ENCODE measurements at regions not wholly inside any gene's neighbourhood (a gene's known extent, or its start where the extent isn't known, plus 50 kb on each side); places are given as distances from the start of the nearest gene placed in this dataset.

DNA sequence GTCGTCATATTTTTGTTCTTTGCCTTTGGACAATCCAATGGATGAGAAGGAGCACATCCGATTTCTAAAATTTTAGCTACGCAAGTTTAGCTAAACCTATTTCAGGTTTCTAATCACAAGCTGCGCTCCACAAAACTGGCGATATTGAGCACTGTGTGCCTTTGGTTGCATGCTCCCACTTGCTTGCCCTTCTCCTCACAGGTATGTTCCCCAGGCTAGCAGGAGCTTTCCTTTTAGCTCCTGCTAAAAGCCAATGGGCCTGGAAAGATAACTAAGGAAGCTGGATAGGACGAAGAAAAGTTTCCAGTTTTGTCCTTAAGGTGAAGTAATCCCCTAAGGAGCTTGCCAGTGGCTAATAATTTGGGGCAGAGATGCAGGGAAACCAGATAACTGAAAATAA, 975.2 kb downstream of the FSTL5 start:
- WGBS (ENCODE audit: low lambda C conversion rate, missing lambda C conversion rate) = 93% methylated on average over 6 of the region's 6 CpGs
- Histone ChIP-seq H3K79me2 (no peaks in the 10 kb centered on the region), H3K4me1 (ENCODE audit: insufficient read depth) (no peaks in the 10 kb centered on the region), H3K36me3 (replicated peaks; ENCODE audit: insufficient read depth, low read depth) (no peaks in the 10 kb centered on the region), H3K9me3 (ENCODE audit: low read depth) (no peaks in the 10 kb centered on the region), H3K27ac (no peak overlapping the region), H3K4me2 (no peak overlapping the region), H3K4me3 (no peak overlapping the region), H3K9me2 (replicated peaks; ENCODE audit: insufficient read depth) (no peaks in the 10 kb centered on the region), H3K27me3 (no peaks in the 10 kb centered on the region), H2AFZ (no peak overlapping the region), H4K20me1 (ENCODE audit: insufficient read depth, poor library complexity, severe bottlenecking) (no peaks in the 10 kb centered on the region)
- TF ChIP-seq EZH2 (IDR thresholded peaks at IDR 0.05; ENCODE audit: borderline replicate concordance) = no peak
- TF ChIP-seq, protein P1, sequence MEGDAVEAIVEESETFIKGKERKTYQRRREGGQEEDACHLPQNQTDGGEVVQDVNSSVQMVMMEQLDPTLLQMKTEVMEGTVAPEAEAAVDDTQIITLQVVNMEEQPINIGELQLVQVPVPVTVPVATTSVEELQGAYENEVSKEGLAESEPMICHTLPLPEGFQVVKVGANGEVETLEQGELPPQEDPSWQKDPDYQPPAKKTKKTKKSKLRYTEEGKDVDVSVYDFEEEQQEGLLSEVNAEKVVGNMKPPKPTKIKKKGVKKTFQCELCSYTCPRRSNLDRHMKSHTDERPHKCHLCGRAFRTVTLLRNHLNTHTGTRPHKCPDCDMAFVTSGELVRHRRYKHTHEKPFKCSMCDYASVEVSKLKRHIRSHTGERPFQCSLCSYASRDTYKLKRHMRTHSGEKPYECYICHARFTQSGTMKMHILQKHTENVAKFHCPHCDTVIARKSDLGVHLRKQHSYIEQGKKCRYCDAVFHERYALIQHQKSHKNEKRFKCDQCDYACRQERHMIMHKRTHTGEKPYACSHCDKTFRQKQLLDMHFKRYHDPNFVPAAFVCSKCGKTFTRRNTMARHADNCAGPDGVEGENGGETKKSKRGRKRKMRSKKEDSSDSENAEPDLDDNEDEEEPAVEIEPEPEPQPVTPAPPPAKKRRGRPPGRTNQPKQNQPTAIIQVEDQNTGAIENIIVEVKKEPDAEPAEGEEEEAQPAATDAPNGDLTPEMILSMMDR (IDR thresholded peaks at IDR 0.05; ENCODE audit: poor library complexity) = no peak
- TF ChIP-seq EZH2phosphoT487 (IDR thresholded peaks at IDR 0.05; ENCODE audit: low read depth, severe bottlenecking, unreplicated experiment) = no peak
- DNase-seq (ENCODE audit: low spot score) = no peak

DNA sequence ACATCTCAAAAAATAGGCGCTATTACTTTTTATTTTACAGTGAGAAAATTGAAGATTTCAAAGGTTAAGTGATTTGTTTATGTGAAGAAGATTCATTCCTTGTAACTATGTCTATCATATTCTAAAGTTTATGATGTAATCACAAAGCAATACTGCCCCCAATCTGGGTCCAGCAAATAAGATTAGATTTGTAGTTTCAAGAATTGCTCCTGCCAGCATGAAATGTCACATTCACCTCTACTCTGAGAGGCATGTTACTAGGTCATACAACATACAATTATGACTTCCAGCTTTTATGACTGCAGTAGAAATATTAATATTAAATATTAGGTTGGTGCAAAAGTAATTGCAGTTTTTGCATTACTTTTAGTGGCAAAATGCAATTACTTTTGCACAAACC, 976.2 kb downstream of the FSTL5 start:
- H3K4me3 ChIP-seq = no peak overlapping the region
- H3K4me2 ChIP-seq = no peak overlapping the region
- no peak for DNase-seq (ENCODE audit: low spot score)
- no peaks in the 10 kb centered on the region for H3K79me2 ChIP-seq
- TF ChIP-seq, protein P1 (IDR thresholded peaks at IDR 0.05; ENCODE audit: poor library complexity) = no peak
- TF ChIP-seq EZH2 (IDR thresholded peaks at IDR 0.05; ENCODE audit: borderline replicate concordance) (no peak), EZH2phosphoT487 (IDR thresholded peaks at IDR 0.05; ENCODE audit: low read depth, severe bottlenecking, unreplicated experiment) (no peak)
- H3K27ac ChIP-seq = no peak overlapping the region
- no peaks in the 10 kb centered on the region for H3K27me3 ChIP-seq
- no peaks in the 10 kb centered on the region for H3K36me3 ChIP-seq (replicated peaks; ENCODE audit: insufficient read depth, low read depth)
- H3K4me1 ChIP-seq (ENCODE audit: insufficient read depth) = no peaks in the 10 kb centered on the region
- H3K9me2 ChIP-seq (replicated peaks; ENCODE audit: insufficient read depth) = no peaks in the 10 kb centered on the region
- no peaks in the 10 kb centered on the region for H3K9me3 ChIP-seq (ENCODE audit: low read depth)
- 85% methylated on average over 1 of the region's 1 CpG for WGBS (ENCODE audit: low lambda C conversion rate, missing lambda C conversion rate)
- H4K20me1 ChIP-seq (ENCODE audit: insufficient read depth, poor library complexity, severe bottlenecking) = no peaks in the 10 kb centered on the region
- no peak overlapping the region for H2AFZ ChIP-seq

DNA sequence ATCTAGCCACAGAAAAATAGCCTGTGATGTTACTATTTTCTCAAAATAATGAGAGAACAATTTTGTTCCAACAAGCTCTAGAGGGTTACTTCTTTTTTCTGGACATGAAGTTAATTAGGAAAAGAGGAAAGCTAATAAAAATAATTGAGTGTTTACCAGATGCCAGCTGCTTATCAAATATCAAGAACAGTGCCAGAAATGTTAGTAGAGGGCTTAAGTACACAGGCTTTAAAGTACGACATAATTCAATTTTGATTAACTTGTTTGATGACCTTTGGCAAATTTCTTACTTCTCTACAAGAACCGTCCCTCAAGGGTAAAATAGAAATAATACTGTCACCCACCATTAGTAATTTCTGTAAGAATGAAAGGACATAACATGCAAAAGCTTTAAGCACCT, 977.0 kb downstream of the FSTL5 start:
- no peaks in the 10 kb centered on the region for H3K9me3 ChIP-seq (ENCODE audit: low read depth)
- no peak for DNase-seq (ENCODE audit: low spot score)
- TF ChIP-seq, protein P1 (IDR thresholded peaks at IDR 0.05; ENCODE audit: poor library complexity) = no peak
- no peak for TF ChIP-seq EZH2 (IDR thresholded peaks at IDR 0.05; ENCODE audit: borderline replicate concordance)
- TF ChIP-seq EZH2phosphoT487 (IDR thresholded peaks at IDR 0.05; ENCODE audit: low read depth, severe bottlenecking, unreplicated experiment) = no peak
- no peak overlapping the region for H3K4me3 ChIP-seq
- no peaks in the 10 kb centered on the region for H4K20me1 ChIP-seq (ENCODE audit: insufficient read depth, poor library complexity, severe bottlenecking)
- H3K4me2 ChIP-seq = no peak overlapping the region
- H3K9me2 ChIP-seq (replicated peaks; ENCODE audit: insufficient read depth) = no peaks in the 10 kb centered on the region
- H2AFZ ChIP-seq = no peak overlapping the region
- no peaks in the 10 kb centered on the region for H3K79me2 ChIP-seq
- H3K27ac ChIP-seq = no peak overlapping the region
- WGBS (ENCODE audit: low lambda C conversion rate, missing lambda C conversion rate) = 36% methylated on average over 2 of the region's 2 CpGs
- no peaks in the 10 kb centered on the region for H3K36me3 ChIP-seq (replicated peaks; ENCODE audit: insufficient read depth, low read depth)
- H3K27me3 ChIP-seq = no peaks in the 10 kb centered on the region
- H3K4me1 ChIP-seq (ENCODE audit: insufficient read depth) = no peaks in the 10 kb centered on the region

DNA sequence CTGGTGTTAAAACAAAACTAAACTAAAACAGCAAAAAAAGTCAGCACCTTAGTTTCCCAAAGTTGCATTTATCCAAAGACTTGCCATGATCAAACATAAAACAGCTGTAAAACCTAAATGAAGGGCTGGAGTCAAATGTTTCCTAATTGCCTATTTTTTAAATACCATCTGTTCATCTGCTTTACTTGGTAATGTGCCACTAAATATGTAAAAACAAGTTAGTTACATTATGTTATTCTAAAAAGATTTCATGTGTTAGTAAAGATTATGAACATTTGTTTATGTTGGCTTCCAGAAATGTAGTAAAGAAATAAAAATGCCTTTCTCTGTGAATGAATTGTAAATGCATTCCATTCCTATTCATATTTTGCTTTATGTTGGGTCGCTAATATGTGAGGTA, 977.8 kb downstream of the FSTL5 start:
- H3K27me3 ChIP-seq = no peaks in the 10 kb centered on the region
- DNase-seq (ENCODE audit: low spot score) = no peak
- no peak overlapping the region for H3K4me3 ChIP-seq
- TF ChIP-seq EZH2phosphoT487 (IDR thresholded peaks at IDR 0.05; ENCODE audit: low read depth, severe bottlenecking, unreplicated experiment) (no peak), EZH2 (IDR thresholded peaks at IDR 0.05; ENCODE audit: borderline replicate concordance) (no peak)
- TF ChIP-seq, protein P1 (IDR thresholded peaks at IDR 0.05; ENCODE audit: poor library complexity) = no peak
- no peaks in the 10 kb centered on the region for H3K36me3 ChIP-seq (replicated peaks; ENCODE audit: insufficient read depth, low read depth)
- no peaks in the 10 kb centered on the region for H4K20me1 ChIP-seq (ENCODE audit: insufficient read depth, poor library complexity, severe bottlenecking)
- H3K79me2 ChIP-seq = no peaks in the 10 kb centered on the region
- H3K4me2 ChIP-seq = no peak overlapping the region
- no peak overlapping the region for H2AFZ ChIP-seq
- H3K4me1 ChIP-seq (ENCODE audit: insufficient read depth) = no peaks in the 10 kb centered on the region
- no peak overlapping the region for H3K27ac ChIP-seq
- H3K9me3 ChIP-seq (ENCODE audit: low read depth) = no peaks in the 10 kb centered on the region
- no peaks in the 10 kb centered on the region for H3K9me2 ChIP-seq (replicated peaks; ENCODE audit: insufficient read depth)
- 97% methylated on average over 1 of the region's 1 CpG for WGBS (ENCODE audit: low lambda C conversion rate, missing lambda C conversion rate)
